ENCODE measurements at regions not wholly inside any gene's neighbourhood (a gene's known extent, or its start where the extent isn't known, plus 50 kb on each side); places are given as distances from the start of the nearest gene placed in this dataset.

- H3K4me1 Mint-ChIP-seq (ENCODE audit: low read depth, unreplicated experiment): peaks cover 16% of the 10 kb centered on the region
- H3K4me3 Mint-ChIP-seq (ENCODE audit: unreplicated experiment): no peak overlapping the region
- no peaks in the 10 kb centered on the region for H3K36me3 ChIP-seq (ENCODE audit: insufficient read depth, low read length)
- no peaks in the 10 kb centered on the region for H3K79me2 ChIP-seq (ENCODE audit: insufficient read depth, low read length)
- no peaks in the 10 kb centered on the region for H3K36me3 Mint-ChIP-seq (ENCODE audit: low read depth, unreplicated experiment)
- TF ChIP-seq, protein P1, sequence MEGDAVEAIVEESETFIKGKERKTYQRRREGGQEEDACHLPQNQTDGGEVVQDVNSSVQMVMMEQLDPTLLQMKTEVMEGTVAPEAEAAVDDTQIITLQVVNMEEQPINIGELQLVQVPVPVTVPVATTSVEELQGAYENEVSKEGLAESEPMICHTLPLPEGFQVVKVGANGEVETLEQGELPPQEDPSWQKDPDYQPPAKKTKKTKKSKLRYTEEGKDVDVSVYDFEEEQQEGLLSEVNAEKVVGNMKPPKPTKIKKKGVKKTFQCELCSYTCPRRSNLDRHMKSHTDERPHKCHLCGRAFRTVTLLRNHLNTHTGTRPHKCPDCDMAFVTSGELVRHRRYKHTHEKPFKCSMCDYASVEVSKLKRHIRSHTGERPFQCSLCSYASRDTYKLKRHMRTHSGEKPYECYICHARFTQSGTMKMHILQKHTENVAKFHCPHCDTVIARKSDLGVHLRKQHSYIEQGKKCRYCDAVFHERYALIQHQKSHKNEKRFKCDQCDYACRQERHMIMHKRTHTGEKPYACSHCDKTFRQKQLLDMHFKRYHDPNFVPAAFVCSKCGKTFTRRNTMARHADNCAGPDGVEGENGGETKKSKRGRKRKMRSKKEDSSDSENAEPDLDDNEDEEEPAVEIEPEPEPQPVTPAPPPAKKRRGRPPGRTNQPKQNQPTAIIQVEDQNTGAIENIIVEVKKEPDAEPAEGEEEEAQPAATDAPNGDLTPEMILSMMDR (IDR thresholded peaks at IDR 0.05; ENCODE audit: insufficient read depth, low read depth, low read length): no peak
- no peak for TF ChIP-seq EZH2 (IDR thresholded peaks at IDR 0.05; ENCODE audit: insufficient read depth, low read length)
- H3K27ac ChIP-seq (ENCODE audit: low read depth, low read length): no peak overlapping the region
- FAIRE-seq: no peak
- H3K9ac ChIP-seq (ENCODE audit: low read length): no peak overlapping the region
- H3K4me1 ChIP-seq (ENCODE audit: insufficient read depth, low read length): no peaks in the 10 kb centered on the region
- no peak for DNase-seq (ENCODE audit: low read depth)
- H4K20me1 ChIP-seq (ENCODE audit: insufficient read depth, low read length): no peaks in the 10 kb centered on the region
- no peaks in the 10 kb centered on the region for H3K9me3 Mint-ChIP-seq (ENCODE audit: unreplicated experiment)
- no peak overlapping the region for H3K4me3 ChIP-seq (ENCODE audit: insufficient read depth, low read depth, low read length)
- no peak overlapping the region for H3K4me2 ChIP-seq (ENCODE audit: low read length)
- H3K27me3 Mint-ChIP-seq (ENCODE audit: low read depth, unreplicated experiment): no peaks in the 10 kb centered on the region
- H3K9me3 ChIP-seq (ENCODE audit: insufficient read depth, low read depth, low read length): no peaks in the 10 kb centered on the region
- H3K27me3 ChIP-seq (ENCODE audit: insufficient read depth, low read length): no peaks in the 10 kb centered on the region
- H3K27ac Mint-ChIP-seq (ENCODE audit: unreplicated experiment): no peak overlapping the region
- H2AFZ ChIP-seq (ENCODE audit: low read depth, low read length): no peak overlapping the region
Measured at GRCh38 chr13:50144246-50145160, 129.3 kb downstream of the KCNRG start.

DNA sequence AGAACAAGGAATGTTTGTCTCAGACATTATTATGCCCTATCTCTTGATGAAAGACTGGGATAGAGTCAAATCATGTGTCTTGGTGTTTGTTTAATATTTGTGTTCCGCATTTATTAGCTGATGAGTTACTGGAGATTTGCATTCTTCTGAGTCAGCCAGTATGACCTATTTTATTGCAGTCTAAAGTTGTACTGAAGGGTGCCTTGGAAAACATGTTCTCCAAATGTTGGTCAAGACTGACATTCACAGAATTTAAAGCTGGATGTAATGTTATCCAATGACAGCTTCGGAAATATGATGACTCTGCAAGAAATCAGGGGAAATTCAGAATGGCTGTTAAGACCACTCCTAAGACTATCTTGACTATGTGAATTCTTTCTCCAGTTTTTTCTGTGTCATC, 134.0 kb downstream of the KCNRG start:
- H3K27me3 ChIP-seq (ENCODE audit: insufficient read depth, low read length): no peaks in the 10 kb centered on the region
- H3K36me3 ChIP-seq (ENCODE audit: insufficient read depth, low read length): no peaks in the 10 kb centered on the region
- H3K27me3 Mint-ChIP-seq (ENCODE audit: low read depth, unreplicated experiment): no peaks in the 10 kb centered on the region
- no peak overlapping the region for H3K9ac ChIP-seq (ENCODE audit: low read length)
- no peak overlapping the region for H3K4me3 ChIP-seq (ENCODE audit: insufficient read depth, low read depth, low read length)
- no peaks in the 10 kb centered on the region for H3K9me3 Mint-ChIP-seq (ENCODE audit: unreplicated experiment)
- H3K79me2 ChIP-seq (ENCODE audit: insufficient read depth, low read length): no peaks in the 10 kb centered on the region
- H3K4me1 Mint-ChIP-seq (ENCODE audit: low read depth, unreplicated experiment): peaks cover 14% of the 10 kb centered on the region
- H3K27ac Mint-ChIP-seq (ENCODE audit: unreplicated experiment): no peak overlapping the region
- no peak overlapping the region for H3K4me2 ChIP-seq (ENCODE audit: low read length)
- no peak overlapping the region for H3K27ac ChIP-seq (ENCODE audit: low read depth, low read length)
- H3K4me1 ChIP-seq (ENCODE audit: insufficient read depth, low read length): no peaks in the 10 kb centered on the region
- no peaks in the 10 kb centered on the region for H4K20me1 ChIP-seq (ENCODE audit: insufficient read depth, low read length)
- no peaks in the 10 kb centered on the region for H3K9me3 ChIP-seq (ENCODE audit: insufficient read depth, low read depth, low read length)
- no peak for TF ChIP-seq EZH2 (IDR thresholded peaks at IDR 0.05; ENCODE audit: insufficient read depth, low read length)
- TF ChIP-seq, protein P1 (IDR thresholded peaks at IDR 0.05; ENCODE audit: insufficient read depth, low read depth, low read length): no peak
- H3K36me3 Mint-ChIP-seq (ENCODE audit: low read depth, unreplicated experiment): no peaks in the 10 kb centered on the region
- H3K4me3 Mint-ChIP-seq (ENCODE audit: unreplicated experiment): no peak overlapping the region
- DNase-seq (ENCODE audit: low read depth) (no peak), FAIRE-seq (no peak)
- H2AFZ ChIP-seq (ENCODE audit: low read depth, low read length): no peak overlapping the region

- Mint-ChIP-seq H3K27ac (ENCODE audit: unreplicated experiment) (no peak overlapping the region), H3K27me3 (ENCODE audit: low read depth, unreplicated experiment) (no peaks in the 10 kb centered on the region), H3K4me1 (ENCODE audit: low read depth, unreplicated experiment) (peaks cover 8% of the 10 kb centered on the region), H3K9me3 (ENCODE audit: unreplicated experiment) (no peaks in the 10 kb centered on the region), H3K4me3 (ENCODE audit: unreplicated experiment) (no peak overlapping the region), H3K36me3 (ENCODE audit: low read depth, unreplicated experiment) (no peaks in the 10 kb centered on the region)
- Histone ChIP-seq H3K4me2 (ENCODE audit: low read length) (no peak overlapping the region), H2AFZ (ENCODE audit: low read depth, low read length) (no peak overlapping the region), H3K27me3 (ENCODE audit: insufficient read depth, low read length) (no peaks in the 10 kb centered on the region), H3K9ac (ENCODE audit: low read length) (no peak overlapping the region), H3K9me3 (ENCODE audit: insufficient read depth, low read depth, low read length) (no peaks in the 10 kb centered on the region), H3K36me3 (ENCODE audit: insufficient read depth, low read length) (no peaks in the 10 kb centered on the region), H3K27ac (ENCODE audit: low read depth, low read length) (no peak overlapping the region), H3K79me2 (ENCODE audit: insufficient read depth, low read length) (no peaks in the 10 kb centered on the region), H3K4me3 (ENCODE audit: insufficient read depth, low read depth, low read length) (no peak overlapping the region), H4K20me1 (ENCODE audit: insufficient read depth, low read length) (no peaks in the 10 kb centered on the region), H3K4me1 (ENCODE audit: insufficient read depth, low read length) (no peaks in the 10 kb centered on the region)
- DNase-seq (ENCODE audit: low read depth) (no peak), FAIRE-seq (peak; percentile 55)
- no peak for TF ChIP-seq EZH2 (IDR thresholded peaks at IDR 0.05; ENCODE audit: insufficient read depth, low read length)
- TF ChIP-seq, protein P1 (IDR thresholded peaks at IDR 0.05; ENCODE audit: insufficient read depth, low read depth, low read length): no peak
Measured at GRCh38 chr13:50149932-50150331, 134.7 kb downstream of the KCNRG start.

All from astrocyte (in vitro differentiated cells and primary cell).